ENCODE measurements at regions not wholly inside any gene's neighbourhood (a gene's known extent, or its start where the extent isn't known, plus 50 kb on each side); places are given as distances from the start of the nearest gene placed in this dataset.

DNA sequence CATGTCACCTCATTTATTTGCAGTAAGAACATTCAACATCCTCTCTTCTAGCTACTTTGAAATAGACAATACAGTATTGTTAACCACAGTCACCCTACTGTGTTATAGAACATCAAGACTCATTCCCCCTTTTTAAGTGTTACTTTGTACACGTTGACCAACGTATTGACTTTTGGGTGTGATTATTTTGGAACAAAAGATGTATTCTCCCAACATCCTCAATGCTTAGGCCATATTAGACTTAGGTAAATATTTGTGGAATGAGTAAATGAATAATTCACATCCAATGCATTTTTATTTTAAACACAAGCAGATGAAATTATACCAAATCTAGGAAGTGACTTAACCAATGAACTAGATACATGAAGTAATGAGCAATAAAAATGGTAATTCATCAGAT, 296.6 kb downstream of the CHRM3 start:
- TF ChIP-seq, protein P1, sequence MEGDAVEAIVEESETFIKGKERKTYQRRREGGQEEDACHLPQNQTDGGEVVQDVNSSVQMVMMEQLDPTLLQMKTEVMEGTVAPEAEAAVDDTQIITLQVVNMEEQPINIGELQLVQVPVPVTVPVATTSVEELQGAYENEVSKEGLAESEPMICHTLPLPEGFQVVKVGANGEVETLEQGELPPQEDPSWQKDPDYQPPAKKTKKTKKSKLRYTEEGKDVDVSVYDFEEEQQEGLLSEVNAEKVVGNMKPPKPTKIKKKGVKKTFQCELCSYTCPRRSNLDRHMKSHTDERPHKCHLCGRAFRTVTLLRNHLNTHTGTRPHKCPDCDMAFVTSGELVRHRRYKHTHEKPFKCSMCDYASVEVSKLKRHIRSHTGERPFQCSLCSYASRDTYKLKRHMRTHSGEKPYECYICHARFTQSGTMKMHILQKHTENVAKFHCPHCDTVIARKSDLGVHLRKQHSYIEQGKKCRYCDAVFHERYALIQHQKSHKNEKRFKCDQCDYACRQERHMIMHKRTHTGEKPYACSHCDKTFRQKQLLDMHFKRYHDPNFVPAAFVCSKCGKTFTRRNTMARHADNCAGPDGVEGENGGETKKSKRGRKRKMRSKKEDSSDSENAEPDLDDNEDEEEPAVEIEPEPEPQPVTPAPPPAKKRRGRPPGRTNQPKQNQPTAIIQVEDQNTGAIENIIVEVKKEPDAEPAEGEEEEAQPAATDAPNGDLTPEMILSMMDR (IDR thresholded peaks at IDR 0.05) = no peak
- no peak for TF ChIP-seq POLR2A (IDR thresholded peaks at IDR 0.05)
